Hepatocyte (in vitro differentiated cells): ENCODE measurements at regions not wholly inside any gene's neighbourhood (a gene's known extent, or its start where the extent isn't known, plus 50 kb on each side); places are given as distances from the start of the nearest gene placed in this dataset.

Experiments used
- DNase-seq: peaks from one replicate; pipeline ENCODE4 v3.0.0-alpha.2; 2016; ENCODE audit warnings: low spot score
- H2AFZ ChIP-seq: fragments of 200-600 bp; sonication (generic); 2 replicates; pipeline ENCODE4 v1.6.0; 2016; ENCODE audit warnings: antibody characterized with exemption, mild to moderate bottlenecking
- H3K27ac ChIP-seq: fragments of 200-600 bp; sonication (generic); 2 replicates; pipeline ENCODE4 v1.5.1; 2016; ENCODE audit warnings: mild to moderate bottlenecking
- H3K27me3 ChIP-seq: fragments of 200-600 bp; sonication (generic); 2 replicates; pipeline ENCODE4 v1.6.1; 2016
- H3K36me3 ChIP-seq: fragments of 200-600 bp; sonication (generic); replicated peaks from 2 replicates; pipeline ENCODE4 v1.5.1; 2016; ENCODE audit warnings: low read depth; ENCODE audit not compliant: insufficient read depth
- H3K4me1 ChIP-seq: fragments of 200-600 bp; sonication (generic); 2 replicates; pipeline ENCODE4 v1.5.1; 2016; ENCODE audit warnings: mild to moderate bottlenecking, moderate library complexity; ENCODE audit not compliant: insufficient read depth
- H3K4me2 ChIP-seq: fragments of 200-600 bp; sonication (generic); 2 replicates; pipeline ENCODE4 v1.6.0; 2016
- H3K4me3 ChIP-seq: fragments of 200-600 bp; sonication (generic); 2 replicates; pipeline ENCODE4 v1.5.1; 2016; ENCODE audit warnings: mild to moderate bottlenecking
- H3K79me2 ChIP-seq: fragments of 200-600 bp; sonication (generic); 2 replicates; pipeline ENCODE4 v1.6.0; 2017; ENCODE audit warnings: mild to moderate bottlenecking
- H3K9me2 ChIP-seq: fragments of 200-600 bp; sonication (generic); replicated peaks from 2 replicates; pipeline ENCODE4 v1.6.0; 2017; ENCODE audit warnings: mild to moderate bottlenecking; ENCODE audit not compliant: insufficient read depth
- H3K9me3 ChIP-seq: fragments of 200-600 bp; sonication (generic); 2 replicates; pipeline ENCODE4 v1.5.1; 2016; ENCODE audit warnings: low read depth, mild to moderate bottlenecking
- H4K20me1 ChIP-seq: fragments of 200-600 bp; sonication (generic); 2 replicates; pipeline ENCODE4 v1.6.0; 2016; ENCODE audit warnings: mild to moderate bottlenecking; ENCODE audit not compliant: insufficient read depth, poor library complexity, severe bottlenecking
- EZH2 ChIP-seq: fragments of 200-600 bp; sonication (generic); IDR thresholded peaks from 2 replicates; pipeline ENCODE4 v1.6.1; 2016; ENCODE audit warnings: antibody characterized with exemption, mild to moderate bottlenecking, borderline replicate concordance
- EZH2phosphoT487 ChIP-seq: fragments of 200-600 bp; sonication (generic); IDR thresholded peaks from one replicate; pipeline ENCODE4 v1.6.1; 2018; ENCODE audit warnings: antibody characterized with exemption, mild to moderate bottlenecking, low read depth, moderate library complexity; ENCODE audit not compliant: unreplicated experiment, severe bottlenecking
- WGBS: methylation state at CpG from one replicate; pipeline ENCODE4 v1.1.6; 2016; ENCODE audit warnings: low lambda C conversion rate; ENCODE audit errors: missing lambda C conversion rate; 5-methylcytosine and 5-hydroxymethylcytosine counted together
- TF ChIP-seq, protein P1 (sequence below): fragments of 200-600 bp; sonication (generic); IDR thresholded peaks from 2 replicates; pipeline ENCODE4 v1.5.1; 2016; ENCODE audit warnings: antibody characterized with exemption, mild to moderate bottlenecking; ENCODE audit not compliant: poor library complexity

DNA sequence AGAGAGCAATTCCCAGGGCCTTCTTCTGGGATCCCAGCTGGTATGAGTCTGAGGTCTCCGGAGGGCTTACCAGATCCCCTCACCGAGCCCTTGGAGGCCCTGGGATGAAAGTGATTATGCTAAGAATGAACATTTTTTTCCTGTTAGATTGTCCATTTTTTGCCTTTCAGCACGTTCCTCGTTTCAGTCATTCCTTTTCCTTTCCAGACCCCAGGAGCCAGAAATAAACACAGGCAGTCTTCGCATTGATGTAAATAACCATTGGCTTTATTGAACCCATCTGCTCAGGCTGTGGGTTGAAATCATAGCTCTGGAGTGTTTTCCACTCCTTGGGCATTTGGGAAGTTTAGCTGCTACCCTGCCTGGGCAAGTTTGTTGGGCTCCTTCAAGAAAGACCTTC is 320.9 kb upstream of the AUTS2 start:
- Histone ChIP-seq H3K9me2 (no peaks in the 10 kb centered on the region), H3K4me1 (peaks cover 15% of the 10 kb centered on the region), H3K27me3 (no peaks in the 10 kb centered on the region), H3K4me2 (no peak overlapping the region), H3K9me3 (no peaks in the 10 kb centered on the region), H3K27ac (no peak overlapping the region), H4K20me1 (no peaks in the 10 kb centered on the region), H3K79me2 (no peaks in the 10 kb centered on the region), H3K36me3 (no peaks in the 10 kb centered on the region), H2AFZ (no peak overlapping the region), H3K4me3 (no peak overlapping the region)
- no peak for TF ChIP-seq EZH2
- TF ChIP-seq EZH2phosphoT487, result no peak
- TF ChIP-seq, protein P1, sequence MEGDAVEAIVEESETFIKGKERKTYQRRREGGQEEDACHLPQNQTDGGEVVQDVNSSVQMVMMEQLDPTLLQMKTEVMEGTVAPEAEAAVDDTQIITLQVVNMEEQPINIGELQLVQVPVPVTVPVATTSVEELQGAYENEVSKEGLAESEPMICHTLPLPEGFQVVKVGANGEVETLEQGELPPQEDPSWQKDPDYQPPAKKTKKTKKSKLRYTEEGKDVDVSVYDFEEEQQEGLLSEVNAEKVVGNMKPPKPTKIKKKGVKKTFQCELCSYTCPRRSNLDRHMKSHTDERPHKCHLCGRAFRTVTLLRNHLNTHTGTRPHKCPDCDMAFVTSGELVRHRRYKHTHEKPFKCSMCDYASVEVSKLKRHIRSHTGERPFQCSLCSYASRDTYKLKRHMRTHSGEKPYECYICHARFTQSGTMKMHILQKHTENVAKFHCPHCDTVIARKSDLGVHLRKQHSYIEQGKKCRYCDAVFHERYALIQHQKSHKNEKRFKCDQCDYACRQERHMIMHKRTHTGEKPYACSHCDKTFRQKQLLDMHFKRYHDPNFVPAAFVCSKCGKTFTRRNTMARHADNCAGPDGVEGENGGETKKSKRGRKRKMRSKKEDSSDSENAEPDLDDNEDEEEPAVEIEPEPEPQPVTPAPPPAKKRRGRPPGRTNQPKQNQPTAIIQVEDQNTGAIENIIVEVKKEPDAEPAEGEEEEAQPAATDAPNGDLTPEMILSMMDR, result no peak
- 58% methylated on average over 5 of the region's 5 CpGs for WGBS
- peak; percentile 13 for DNase-seq

DNA sequence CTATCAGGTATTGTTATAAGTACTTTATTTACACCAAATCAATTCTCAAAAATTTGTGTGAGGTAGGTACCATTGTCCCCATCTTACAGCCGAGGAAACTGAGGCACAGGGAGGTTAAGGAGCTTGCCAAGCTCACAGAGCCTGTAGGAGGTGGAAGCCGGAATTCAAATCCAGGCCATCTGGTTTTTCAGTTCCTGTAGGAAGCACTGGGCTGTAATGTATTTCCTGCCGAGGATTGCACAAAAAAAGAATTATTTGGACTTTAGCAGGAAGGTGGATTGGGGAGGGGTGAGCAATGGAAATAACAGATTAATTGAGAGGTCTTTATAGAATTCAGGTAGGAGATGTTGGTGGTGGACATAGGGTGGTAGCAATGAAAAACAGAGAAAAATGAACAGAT is 315.3 kb upstream of the AUTS2 start:
- 62% methylated on average over 3 of the region's 3 CpGs for WGBS
- no peak for DNase-seq
- Histone ChIP-seq H3K79me2 (no peaks in the 10 kb centered on the region), H3K27ac (no peak overlapping the region), H3K9me2 (no peaks in the 10 kb centered on the region), H3K4me2 (no peak overlapping the region), H3K4me3 (no peak overlapping the region), H3K9me3 (no peaks in the 10 kb centered on the region), H2AFZ (no peak overlapping the region), H4K20me1 (no peaks in the 10 kb centered on the region), H3K36me3 (no peaks in the 10 kb centered on the region), H3K27me3 (no peaks in the 10 kb centered on the region), H3K4me1 (peaks cover 5% of the 10 kb centered on the region)
- TF ChIP-seq EZH2phosphoT487 (no peak), EZH2 (no peak)
- TF ChIP-seq, protein P1, result no peak

GRCh38 chr7:69283421-69283820 is 314.9 kb upstream of the AUTS2 start:
- no peaks in the 10 kb centered on the region for H3K9me2 ChIP-seq
- TF ChIP-seq EZH2phosphoT487, result no peak
- TF ChIP-seq EZH2, result no peak
- TF ChIP-seq, protein P1, result no peak
- H3K27ac ChIP-seq, result no peak overlapping the region
- no peaks in the 10 kb centered on the region for H3K27me3 ChIP-seq
- no peaks in the 10 kb centered on the region for H3K36me3 ChIP-seq
- H3K9me3 ChIP-seq, result no peaks in the 10 kb centered on the region
- DNase-seq, result peak; percentile 35
- H2AFZ ChIP-seq, result no peak overlapping the region
- peaks cover 5% of the 10 kb centered on the region for H3K4me1 ChIP-seq
- H4K20me1 ChIP-seq, result no peaks in the 10 kb centered on the region
- WGBS, result 74% methylated on average over 8 of the region's 8 CpGs
- no peak overlapping the region for H3K4me2 ChIP-seq
- no peaks in the 10 kb centered on the region for H3K79me2 ChIP-seq
- no peak overlapping the region for H3K4me3 ChIP-seq

DNA sequence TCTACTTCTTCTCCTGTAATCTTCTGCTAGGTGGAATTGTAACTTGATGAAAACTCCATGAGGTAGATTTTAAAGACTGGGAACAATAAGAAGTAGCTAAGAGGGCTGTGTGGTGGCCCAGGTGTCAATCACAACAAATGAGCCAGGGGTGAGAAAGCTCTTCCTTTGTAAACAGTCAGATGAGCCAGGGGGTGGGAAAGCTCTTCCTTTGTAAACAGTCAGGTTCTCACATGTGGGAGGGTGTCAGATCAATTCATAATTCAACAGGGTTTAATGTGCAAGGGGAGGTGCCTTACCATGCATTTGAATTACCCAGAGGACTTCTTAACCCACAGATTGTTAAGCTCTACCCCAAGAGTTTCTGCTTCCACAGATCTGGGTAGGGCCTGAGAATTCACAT is 312.4 kb upstream of the AUTS2 start:
- Histone ChIP-seq H3K4me2 (no peak overlapping the region), H3K36me3 (no peaks in the 10 kb centered on the region), H3K4me1 (peaks cover 5% of the 10 kb centered on the region), H2AFZ (no peak overlapping the region), H3K9me2 (no peaks in the 10 kb centered on the region), H3K79me2 (no peaks in the 10 kb centered on the region), H3K9me3 (no peaks in the 10 kb centered on the region), H4K20me1 (no peaks in the 10 kb centered on the region), H3K4me3 (no peak overlapping the region), H3K27ac (no peak overlapping the region), H3K27me3 (no peaks in the 10 kb centered on the region)
- DNase-seq, result no peak
- TF ChIP-seq, protein P1, result no peak
- no peak for TF ChIP-seq EZH2
- TF ChIP-seq EZH2phosphoT487, result no peak
